K562 (cell line): ENCODE measurements at regions not wholly inside any gene's neighbourhood (a gene's known extent, or its start where the extent isn't known, plus 50 kb on each side); places are given as distances from the start of the nearest gene placed in this dataset.

Source experiments
- CTCF ChIP-seq, 3 experiments: IDR thresholded peaks in 2 of 3; conservative IDR thresholded peaks in 1 of 3; 2 replicates each; pipeline ENCODE4 v1.5.1; 2011 to 2012; ENCODE audit warnings: low read length in 3 of 3, mild to moderate bottlenecking in 3 of 3, control low read depth in 2 of 3, improper control_type of control experiment in 1 of 3, inconsistent platforms in 1 of 3, low read depth in 1 of 3, mixed read lengths in 1 of 3, moderate library complexity in 1 of 3; ENCODE audit not compliant: insufficient read depth in 2 of 3
- TF ChIP-seq, protein P1 (sequence below): fragments of 450-650 bp; IDR thresholded peaks from 2 replicates; pipeline ENCODE4 v1.6.1; 2016; ENCODE audit warnings: low read depth

GRCh38 chr21:26715116-26715515 is 130.1 kb downstream of the ADAMTS1 start:
- TF ChIP-seq, protein P1, sequence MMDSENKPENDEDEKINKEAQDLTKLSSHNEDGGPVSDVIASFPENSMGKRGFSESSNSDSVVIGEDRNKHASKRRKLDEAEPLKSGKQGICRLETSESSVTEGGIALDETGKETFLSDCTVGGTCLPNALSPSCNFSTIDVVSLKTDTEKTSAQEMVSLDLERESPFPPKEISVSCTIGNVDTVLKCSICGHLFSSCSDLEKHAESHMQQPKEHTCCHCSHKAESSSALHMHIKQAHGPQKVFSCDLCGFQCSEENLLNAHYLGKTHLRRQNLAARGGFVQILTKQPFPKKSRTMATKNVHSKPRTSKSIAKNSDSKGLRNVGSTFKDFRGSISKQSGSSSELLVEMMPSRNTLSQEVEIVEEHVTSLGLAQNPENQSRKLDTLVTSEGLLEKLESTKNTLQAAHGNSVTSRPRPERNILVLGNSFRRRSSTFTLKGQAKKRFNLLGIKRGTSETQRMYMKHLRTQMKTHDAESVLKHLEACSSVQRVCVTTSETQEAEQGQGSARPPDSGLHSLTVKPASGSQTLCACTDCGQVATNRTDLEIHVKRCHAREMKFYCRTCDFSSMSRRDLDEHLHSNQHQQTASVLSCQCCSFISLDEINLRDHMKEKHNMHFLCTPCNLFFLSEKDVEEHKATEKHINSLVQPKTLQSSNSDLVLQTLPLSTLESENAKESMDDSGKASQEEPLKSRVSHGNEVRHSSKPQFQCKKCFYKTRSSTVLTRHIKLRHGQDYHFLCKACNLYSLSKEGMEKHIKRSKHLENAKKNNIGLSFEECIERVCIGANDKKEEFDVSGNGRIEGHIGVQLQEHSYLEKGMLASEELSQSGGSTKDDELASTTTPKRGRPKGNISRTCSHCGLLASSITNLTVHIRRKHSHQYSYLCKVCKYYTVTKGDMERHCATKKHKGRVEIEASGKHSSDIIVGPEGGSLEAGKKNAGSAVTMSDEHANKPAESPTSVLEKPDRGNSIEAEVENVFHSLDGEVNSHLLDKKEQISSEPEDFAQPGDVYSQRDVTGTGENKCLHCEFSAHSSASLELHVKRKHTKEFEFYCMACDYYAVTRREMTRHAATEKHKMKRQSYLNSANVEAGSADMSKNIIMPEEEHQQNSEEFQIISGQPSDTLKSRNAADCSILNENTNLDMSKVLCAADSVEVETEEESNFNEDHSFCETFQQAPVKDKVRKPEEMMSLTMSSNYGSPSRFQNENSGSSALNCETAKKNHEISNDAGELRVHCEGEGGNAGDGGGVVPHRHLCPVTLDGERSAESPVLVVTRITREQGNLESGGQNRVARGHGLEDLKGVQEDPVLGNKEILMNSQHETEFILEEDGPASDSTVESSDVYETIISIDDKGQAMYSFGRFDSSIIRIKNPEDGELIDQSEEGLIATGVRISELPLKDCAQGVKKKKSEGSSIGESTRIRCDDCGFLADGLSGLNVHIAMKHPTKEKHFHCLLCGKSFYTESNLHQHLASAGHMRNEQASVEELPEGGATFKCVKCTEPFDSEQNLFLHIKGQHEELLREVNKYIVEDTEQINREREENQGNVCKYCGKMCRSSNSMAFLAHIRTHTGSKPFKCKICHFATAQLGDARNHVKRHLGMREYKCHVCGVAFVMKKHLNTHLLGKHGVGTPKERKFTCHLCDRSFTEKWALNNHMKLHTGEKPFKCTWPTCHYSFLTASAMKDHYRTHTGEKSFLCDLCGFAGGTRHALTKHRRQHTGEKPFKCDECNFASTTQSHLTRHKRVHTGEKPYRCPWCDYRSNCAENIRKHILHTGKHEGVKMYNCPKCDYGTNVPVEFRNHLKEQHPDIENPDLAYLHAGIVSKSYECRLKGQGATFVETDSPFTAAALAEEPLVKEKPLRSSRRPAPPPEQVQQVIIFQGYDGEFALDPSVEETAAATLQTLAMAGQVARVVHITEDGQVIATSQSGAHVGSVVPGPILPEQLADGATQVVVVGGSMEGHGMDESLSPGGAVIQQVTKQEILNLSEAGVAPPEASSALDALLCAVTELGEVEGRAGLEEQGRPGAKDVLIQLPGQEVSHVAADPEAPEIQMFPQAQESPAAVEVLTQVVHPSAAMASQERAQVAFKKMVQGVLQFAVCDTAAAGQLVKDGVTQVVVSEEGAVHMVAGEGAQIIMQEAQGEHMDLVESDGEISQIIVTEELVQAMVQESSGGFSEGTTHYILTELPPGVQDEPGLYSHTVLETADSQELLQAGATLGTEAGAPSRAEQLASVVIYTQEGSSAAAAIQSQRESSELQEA = no peak
- no peak for TF ChIP-seq CTCF (IDR thresholded peaks at IDR 0.05 in 2 of 3, conservative IDR thresholded peaks at IDR 0.05 in 1 of 3; ENCODE audit: insufficient read depth in 2 of 3, low read depth in 1 of 3, low read length in 3 of 3)
